PC-3 (cell line): ENCODE measurements at regions not wholly inside any gene's neighbourhood (a gene's known extent, or its start where the extent isn't known, plus 50 kb on each side); places are given as distances from the start of the nearest gene placed in this dataset.

Experiments used
- ATAC-seq: fragments of 200-7000 bp; cut with Tn5 transposase; 2 replicates; pipeline ENCODE4 v1.9.1; 2020; ENCODE audit warnings: mild to moderate bottlenecking, moderate library complexity
- BruUV-seq: library from RNA; stranded (reverse); fragments of 400-500 nt; replicated peaks from 2 replicates; lab custom pipeline; 2021; lab: Mats Ljungman, UMichigan
- CTCF ChIA-PET: fragments of 300-600 bp; sonication (Branson Sonifier 250); formaldehyde crosslinking; loops from one replicate; lab custom pipeline; 2022; ENCODE audit warnings: antibody characterized with exemption; lab: Charles Lee
- POLR2A ChIA-PET: fragments of 300-600 bp; sonication (Branson Sonifier 250); formaldehyde crosslinking; loops from one replicate; lab custom pipeline; 2022; ENCODE audit warnings: antibody characterized with exemption; ENCODE audit not compliant: unreplicated experiment; lab: Charles Lee
- DNase-seq: peaks from one replicate; pipeline ENCODE4 v3.0.0-alpha.2; 2015
- H2AFZ ChIP-seq: fragments of 300-600 bp; sonication (generic); 2 replicates; pipeline ENCODE4 v1.6.0; 2016; ENCODE audit warnings: antibody characterized with exemption, low read length
- H3F3A ChIP-seq: fragments of 300-600 bp; sonication (generic); one replicate; pipeline ENCODE4 v1.6.0; 2017; ENCODE audit warnings: antibody characterized with exemption, low read length, control low read depth, mild to moderate bottlenecking; ENCODE audit not compliant: unreplicated experiment
- H3K27ac ChIP-seq: fragments of 300-600 bp; sonication (generic); 2 replicates; pipeline ENCODE4 v1.5.1; 2016; ENCODE audit warnings: mild to moderate bottlenecking, low read length
- H3K27me3 ChIP-seq: fragments of 300-600 bp; sonication (generic); 2 replicates; pipeline ENCODE4 v1.6.1; 2016; ENCODE audit warnings: low read length, mixed read lengths
- H3K36me3 ChIP-seq: fragments of 300-600 bp; sonication (generic); 2 replicates; pipeline ENCODE4 v1.6.1; 2016; ENCODE audit warnings: low read depth, mixed run types, low read length, mixed read lengths
- H3K4me1 ChIP-seq: fragments of 300-600 bp; sonication (generic); 2 replicates; pipeline ENCODE4 v1.5.1; 2016; ENCODE audit warnings: low read length; ENCODE audit not compliant: insufficient read depth
- H3K4me2 ChIP-seq: fragments of 300-600 bp; sonication (generic); 2 replicates; pipeline ENCODE4 v1.6.0; 2016; ENCODE audit warnings: low read length
- H3K4me3 ChIP-seq: fragments of 300-600 bp; sonication (generic); 2 replicates; pipeline ENCODE4 v1.5.1; 2016; ENCODE audit warnings: mild to moderate bottlenecking, low read length, mixed read lengths
- H3K79me2 ChIP-seq: fragments of 300-600 bp; sonication (generic); 2 replicates; pipeline ENCODE4 v1.6.1; 2017; ENCODE audit warnings: low read length, mixed read lengths
- H3K9ac ChIP-seq: fragments of 300-600 bp; sonication (generic); 2 replicates; pipeline ENCODE4 v1.6.0; 2016; ENCODE audit warnings: mild to moderate bottlenecking, low read length
- H3K9me2 ChIP-seq: fragments of 300-600 bp; sonication (generic); replicated peaks from 2 replicates; pipeline ENCODE4 v1.6.1; 2016; ENCODE audit warnings: mixed run types, low read length, mixed read lengths
- H3K9me3 ChIP-seq: fragments of 300-600 bp; sonication (generic); 2 replicates; pipeline ENCODE4 v1.6.1; 2016; ENCODE audit warnings: low read length, mixed read lengths
- H4K20me1 ChIP-seq: fragments of 300-600 bp; sonication (generic); 2 replicates; pipeline ENCODE4 v1.6.1; 2016; ENCODE audit warnings: low read length, mixed read lengths
- CTCF ChIP-seq: fragments of 300-600 bp; sonication (generic); conservative IDR thresholded peaks from 2 replicates; pipeline ENCODE4 v1.5.1; 2017; ENCODE audit warnings: antibody characterized with exemption, low read depth, mild to moderate bottlenecking, low read length
- EZH2 ChIP-seq: fragments of 300-600 bp; sonication (generic); IDR thresholded peaks from one replicate; pipeline ENCODE4 v1.6.1; 2017; ENCODE audit warnings: antibody characterized with exemption, mild to moderate bottlenecking, low read length; ENCODE audit not compliant: unreplicated experiment
- EZH2phosphoT487 ChIP-seq: fragments of 300-600 bp; sonication (generic); IDR thresholded peaks from 2 replicates; pipeline ENCODE4 v1.6.1; 2018; ENCODE audit warnings: mild to moderate bottlenecking, antibody characterized with exemption, low read length, borderline replicate concordance
- intact Hi-C: fragments of 100-400 bp; cut with micrococcal nuclease; formaldehyde crosslinking; loops from 2 replicates; pipeline ENCODE4 v1.9.0; 2023

DNA sequence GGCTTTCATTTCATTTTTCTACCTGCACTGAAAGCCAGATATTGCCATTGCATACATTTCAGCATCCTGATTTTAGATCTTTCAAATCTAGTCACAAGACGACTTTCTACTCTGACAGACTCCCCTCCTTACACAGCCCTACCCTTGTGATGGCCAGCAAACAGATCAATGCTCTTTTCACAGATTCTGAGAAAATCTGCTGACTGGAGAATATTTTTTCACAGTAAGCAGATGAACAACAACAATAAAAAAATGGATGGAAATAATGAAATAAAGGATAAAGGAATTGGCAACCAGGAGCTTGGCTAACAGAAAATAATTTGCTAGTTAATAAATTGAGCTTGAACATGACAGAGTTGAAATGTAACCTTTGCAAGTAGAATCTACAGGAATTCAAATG, 527.2 kb downstream of the IRS1 start:
- ATAC-seq (no peak), DNase-seq (no peak)
- Histone ChIP-seq H3K9me2 (no peaks in the 10 kb centered on the region), H3K36me3 (no peaks in the 10 kb centered on the region), H3K27ac (no peak overlapping the region), H3K79me2 (no peaks in the 10 kb centered on the region), H3K9me3 (no peaks in the 10 kb centered on the region), H3K4me3 (no peak overlapping the region), H2AFZ (no peak overlapping the region), H4K20me1 (no peaks in the 10 kb centered on the region), H3F3A (no peaks in the 10 kb centered on the region), H3K4me1 (peaks cover 19% of the 10 kb centered on the region), H3K4me2 (no peak overlapping the region), H3K9ac (no peak overlapping the region), H3K27me3 (no peaks in the 10 kb centered on the region)
- ChIA-PET CTCF (no interaction called here), POLR2A (no interaction called here)
- no TSS peak for BruUV-seq
- no peak for TF ChIP-seq EZH2phosphoT487
- no peak for TF ChIP-seq CTCF
- no peak for TF ChIP-seq EZH2
- intact Hi-C loops, result loop anchor here (5.0 kb wide), 1 partner anchor 380 kb away; no protein-coding TSS in a partner anchor

- no peak for ATAC-seq
- no TSS peak for BruUV-seq
- no peak overlapping the region for H3K4me2 ChIP-seq
- no peak overlapping the region for H3K27ac ChIP-seq
- intact Hi-C loops, result loop anchor here (5.0 kb wide), 1 partner anchor 382 kb away; no protein-coding TSS in a partner anchor
- H3K36me3 ChIP-seq, result no peaks in the 10 kb centered on the region
- TF ChIP-seq CTCF (no peak), EZH2 (no peak), EZH2phosphoT487 (no peak)
- H3K79me2 ChIP-seq, result no peaks in the 10 kb centered on the region
- no peak overlapping the region for H3K9ac ChIP-seq
- no peaks in the 10 kb centered on the region for H3K9me2 ChIP-seq
- H4K20me1 ChIP-seq, result no peaks in the 10 kb centered on the region
- H3F3A ChIP-seq, result no peaks in the 10 kb centered on the region
- H3K4me3 ChIP-seq, result no peak overlapping the region
- H3K27me3 ChIP-seq, result no peaks in the 10 kb centered on the region
- ChIA-PET CTCF (no interaction called here), POLR2A (no interaction called here)
- no peaks in the 10 kb centered on the region for H3K9me3 ChIP-seq
- H2AFZ ChIP-seq, result no peak overlapping the region
- no peak for DNase-seq
- peaks cover 24% of the 10 kb centered on the region for H3K4me1 ChIP-seq
Measured at GRCh38 chr2:226270285-226271058, 529.1 kb downstream of the IRS1 start.
